ENCODE measurements at regions not wholly inside any gene's neighbourhood (a gene's known extent, or its start where the extent isn't known, plus 50 kb on each side); places are given as distances from the start of the nearest gene placed in this dataset.
"Not testable (repeated sequence)": the region's sequence is repeated elsewhere in the genome, so short reads cannot be mapped to it uniquely, and the experiment has no call there.

- TF ChIP-seq CTCF (IDR thresholded peaks at IDR 0.05; ENCODE audit: control insufficient read depth, extremely low read depth, insufficient read depth): no peak
- no peak for DNase-seq (ENCODE audit: low read depth)
- no peak overlapping the region for H3K4me3 ChIP-seq (ENCODE audit: low read depth, low read length)
Measured at GRCh38 chr17:20938988-20939615, 103.7 kb downstream of the USP22 start.

GRCh38 chr17:20941872-20942271 is 100.9 kb downstream of the USP22 start:
- no peak overlapping the region for H3K4me3 ChIP-seq (ENCODE audit: low read depth, low read length)
- no peak for DNase-seq (ENCODE audit: low read depth)
- no peak for TF ChIP-seq CTCF (IDR thresholded peaks at IDR 0.05; ENCODE audit: control insufficient read depth, extremely low read depth, insufficient read depth)

- H3K4me3 ChIP-seq (ENCODE audit: low read depth, low read length): no peak overlapping the region
- TF ChIP-seq CTCF (IDR thresholded peaks at IDR 0.05; ENCODE audit: control insufficient read depth, extremely low read depth, insufficient read depth): peak; percentile 88
- peak; percentile 76 for DNase-seq (ENCODE audit: low read depth)
Measured at GRCh38 chr17:20944014-20944865, 98.6 kb downstream of the USP22 start.

DNA sequence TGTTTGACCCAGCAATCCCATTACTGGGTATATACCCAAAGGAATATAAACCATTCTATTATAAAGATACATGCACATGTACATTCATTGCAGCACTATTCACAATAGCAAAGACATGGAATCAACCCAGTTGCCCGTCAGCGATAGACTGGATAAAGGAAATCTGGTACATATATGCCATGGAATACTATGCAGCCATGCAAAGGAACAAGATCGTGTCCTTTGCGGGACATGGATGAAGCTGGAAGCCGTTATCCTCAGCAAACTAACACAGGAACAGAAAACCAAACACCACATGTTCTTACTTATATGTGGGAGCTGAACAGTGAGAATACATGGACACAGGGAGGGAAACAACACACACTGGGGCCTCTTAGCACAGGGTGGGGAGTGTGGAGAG is 95.1 kb downstream of the USP22 start:
- H3K4me3 ChIP-seq (ENCODE audit: low read depth, low read length); DNase-seq (ENCODE audit: low read depth): not testable (repeated sequence)

GRCh38 chr17:20948984-20949777 is 93.6 kb downstream of the USP22 start:
- no peak for DNase-seq (ENCODE audit: low read depth)
- no peak for TF ChIP-seq CTCF (IDR thresholded peaks at IDR 0.05; ENCODE audit: control insufficient read depth, extremely low read depth, insufficient read depth)

More at GRCh38 chr17:20948984-20949777, 93.6 kb downstream of the USP22 start:
- H3K4me3 ChIP-seq (ENCODE audit: low read depth, low read length): no peak overlapping the region

Data from LNCaP clone FGC (cell line).